AG04450 (cell line): ENCODE measurements at regions not wholly inside any gene's neighbourhood (a gene's known extent, or its start where the extent isn't known, plus 50 kb on each side); places are given as distances from the start of the nearest gene placed in this dataset.
"Not testable (repeated sequence)": the region's sequence is repeated elsewhere in the genome, so short reads cannot be mapped to it uniquely, and the experiment has no call there.

Source experiments
- CTCF ChIA-PET: fragments of 300-600, 350-600 bp; formaldehyde crosslinking; extraction: SDS; loops from one replicate; lab custom pipeline; 2022; ENCODE audit warnings: antibody characterized with exemption, inconsistent platforms; lab: Charles Lee
- POLR2A ChIA-PET: fragments of 350-600 bp; formaldehyde crosslinking; extraction: SDS; loops from one replicate; lab custom pipeline; 2021; ENCODE audit warnings: antibody characterized with exemption, inconsistent platforms; lab: Yijun Ruan, JAX
- DNase-seq: peaks from one replicate; pipeline ENCODE4 v3.0.0-alpha.2; 2011; ENCODE audit warnings: low read depth, low spot score
- H3K27ac ChIP-seq: one replicate; pipeline ENCODE4 v1.5.1; 2012; ENCODE audit warnings: low read depth, low read length, control low read depth
- H3K27me3 ChIP-seq: one replicate; pipeline ENCODE4 v1.6.0; 2012; ENCODE audit warnings: low read length; ENCODE audit not compliant: control insufficient read depth, insufficient read depth
- H3K4me3 ChIP-seq: 2 replicates; pipeline ENCODE4 v1.5.1; 2011; ENCODE audit warnings: mild to moderate bottlenecking, low read depth, low read length, control low read depth
- H3K9me3 ChIP-seq: 2 replicates; pipeline ENCODE4 v1.5.1; 2012; ENCODE audit warnings: low read length; ENCODE audit not compliant: control insufficient read depth, insufficient read depth
- CTCF ChIP-seq: IDR thresholded peaks from 2 replicates; pipeline ENCODE4 v1.5.1; 2011; ENCODE audit warnings: low read depth, low read length, control low read depth, inconsistent platforms

- Histone ChIP-seq H3K27me3 (peaks cover 1% of the 10 kb centered on the region), H3K9me3 (no peaks in the 10 kb centered on the region), H3K4me3 (no peak overlapping the region), H3K27ac (no peak overlapping the region)
- TF ChIP-seq CTCF: no peak
- ChIA-PET CTCF (no interaction called here), POLR2A (interaction anchor here (0.6 kb wide), 1 partner anchor 21 kb away, joined by 10 read pairs; no protein-coding TSS in a partner anchor)
- DNase-seq: no peak
Observed at GRCh38 chr2:226550801-226551200, 248.8 kb downstream of the IRS1 start.

- Histone ChIP-seq H3K27me3 (peaks cover 2% of the 10 kb centered on the region), H3K4me3 (no peak overlapping the region), H3K27ac (no peak overlapping the region), H3K9me3 (no peaks in the 10 kb centered on the region)
- no peak for DNase-seq
- ChIA-PET POLR2A (no interaction called here), CTCF (no interaction called here)
- no peak for TF ChIP-seq CTCF
Observed at GRCh38 chr2:226548732-226549131, 250.9 kb downstream of the IRS1 start.

GRCh38 chr2:226544596-226545210, 254.9 kb downstream of the IRS1 start:
- Histone ChIP-seq H3K4me3 (no peak overlapping the region), H3K9me3 (no peaks in the 10 kb centered on the region), H3K27ac (no peak overlapping the region), H3K27me3 (peaks cover 2% of the 10 kb centered on the region)
- TF ChIP-seq CTCF: no peak
- POLR2A ChIA-PET: interaction anchor here (0.6 to 1.0 kb wide), 2 partner anchors 55 to 210 kb away, joined by 3 read pairs; no protein-coding TSS in a partner anchor
- no peak for DNase-seq
- CTCF ChIA-PET: no interaction called here

- DNase-seq: no peak
- no peaks in the 10 kb centered on the region for H3K27me3 ChIP-seq
- CTCF ChIA-PET: no interaction called here
- POLR2A ChIA-PET: no interaction called here
- no peaks in the 10 kb centered on the region for H3K9me3 ChIP-seq
- no peak for TF ChIP-seq CTCF
- no peak overlapping the region for H3K27ac ChIP-seq
- H3K4me3 ChIP-seq: no peak overlapping the region
Observed at GRCh38 chr2:226540204-226540994, 259.2 kb downstream of the IRS1 start.

- DNase-seq: no peak
- CTCF ChIA-PET: no interaction called here
- TF ChIP-seq CTCF: no peak
- Histone ChIP-seq H3K27me3 (no peaks in the 10 kb centered on the region), H3K27ac (no peak overlapping the region), H3K4me3 (no peak overlapping the region), H3K9me3 (no peaks in the 10 kb centered on the region)
- POLR2A ChIA-PET: no interaction called here
Observed at GRCh38 chr2:226536410-226536809, 263.2 kb downstream of the IRS1 start.

GRCh38 chr2:226532976-226533375, 266.6 kb downstream of the IRS1 start:
- CTCF ChIA-PET, POLR2A ChIA-PET, H3K27me3 ChIP-seq, H3K4me3 ChIP-seq, DNase-seq, H3K27ac ChIP-seq, H3K9me3 ChIP-seq: not testable (repeated sequence)
